Subcutaneous abdominal adipose tissue (tissue), 5 donors: ENCODE measurements at regions not wholly inside any gene's neighbourhood (a gene's known extent, or its start where the extent isn't known, plus 50 kb on each side); places are given as distances from the start of the nearest gene placed in this dataset.

ENCODE experiments used
- H3K27ac ChIP-seq: one replicate; pipeline ENCODE4 v1.7.0; 2013; ENCODE audit warnings: low read depth, mild to moderate bottlenecking, inconsistent platforms, low read length, moderate library complexity
- H3K27me3 ChIP-seq, 5 donors: one replicate each; pipeline ENCODE4 v1.7.0; 2013; ENCODE audit warnings: low read length in 5 of 5, inconsistent platforms in 1 of 5; ENCODE audit not compliant: control insufficient read depth in 5 of 5, insufficient read depth in 4 of 5
- H3K36me3 ChIP-seq, 5 donors: one replicate each; pipeline ENCODE4 v1.7.0; 2013; ENCODE audit warnings: low read length in 5 of 5; ENCODE audit not compliant: control insufficient read depth in 5 of 5, insufficient read depth in 5 of 5
- H3K4me1 ChIP-seq, 5 donors: one replicate each; pipeline ENCODE4 v1.7.0; 2013; ENCODE audit warnings: low read length in 5 of 5, mild to moderate bottlenecking in 3 of 5, moderate library complexity in 1 of 5; ENCODE audit not compliant: control insufficient read depth in 5 of 5, insufficient read depth in 5 of 5
- H3K4me3 ChIP-seq, 5 donors: one replicate each; pipeline ENCODE4 v1.7.0; 2013; ENCODE audit warnings: low read length in 5 of 5, low read depth in 1 of 5
- H3K9ac ChIP-seq, 5 donors: one replicate each; pipeline ENCODE4 v1.7.0; 2013; ENCODE audit warnings: low read length in 5 of 5, mild to moderate bottlenecking in 4 of 5, moderate library complexity in 3 of 5
- H3K9me3 ChIP-seq, 5 donors: one replicate each; pipeline ENCODE4 v1.7.0; 2013; ENCODE audit warnings: low read length in 5 of 5; ENCODE audit not compliant: control insufficient read depth in 5 of 5
- donor health status: healthy.
- donor health status: healthy.
- donor health status: healthy.
- donor health status: healthy.
- donor health status: healthy.

DNA sequence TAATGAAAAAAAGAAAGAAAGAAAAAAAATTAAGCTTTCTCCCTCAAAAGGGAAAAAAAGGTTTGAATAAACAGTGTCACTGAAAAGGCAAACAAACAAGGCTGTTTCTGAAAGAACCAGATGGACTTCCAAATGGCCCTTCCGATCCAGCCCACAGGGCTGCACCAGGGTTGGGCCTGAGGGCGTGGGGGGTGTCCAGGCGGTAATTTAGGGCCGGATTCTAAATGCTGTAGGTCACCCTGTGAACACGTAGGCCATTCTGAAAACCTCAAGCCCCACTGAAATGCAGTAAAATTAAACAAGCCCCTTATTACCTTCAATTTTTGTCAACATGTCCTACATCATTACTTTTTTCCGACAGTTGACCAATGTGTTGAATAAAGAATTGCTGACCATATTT is 132.1 kb downstream of the HSD17B3 start:
- Histone ChIP-seq H3K36me3 (no peaks in the 10 kb centered on the region), H3K4me1 (no peaks in the 10 kb centered on the region), H3K4me3 (no peak overlapping the region), H3K9me3 (no peaks in the 10 kb centered on the region), H3K27ac (no peak overlapping the region), H3K9ac (no peak overlapping the region), H3K27me3 (peaks cover 0 to 7% (median 3%) of the 10 kb centered on the region in 5 donors)

DNA sequence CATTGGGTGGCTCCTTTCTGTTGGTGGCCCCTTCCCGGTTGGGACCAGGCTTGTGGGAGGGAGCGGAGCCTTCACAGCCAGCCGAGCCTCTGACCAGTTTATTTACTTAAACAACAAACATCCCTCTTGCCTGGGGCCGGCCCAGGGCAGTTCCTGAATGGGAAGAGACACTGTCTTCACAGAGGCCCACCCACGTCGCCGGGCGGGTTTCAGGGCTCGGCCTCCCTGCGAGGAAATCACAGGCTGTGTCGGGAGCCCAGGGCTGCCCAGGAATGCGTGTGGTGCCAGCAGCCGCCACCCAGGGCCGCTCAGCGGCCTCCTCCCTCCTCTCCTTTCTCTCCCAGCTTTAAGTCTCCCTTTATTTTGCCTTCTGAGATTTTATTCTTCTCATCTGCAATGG is 132.5 kb downstream of the HSD17B3 start:
- Histone ChIP-seq H3K9me3 (no peaks in the 10 kb centered on the region), H3K4me3 (no peak overlapping the region), H3K36me3 (no peaks in the 10 kb centered on the region), H3K27ac (no peak overlapping the region), H3K4me1 (no peaks in the 10 kb centered on the region), H3K9ac (no peak overlapping the region), H3K27me3 (peaks cover 0 to 7% (median 3%) of the 10 kb centered on the region in 5 donors)

DNA sequence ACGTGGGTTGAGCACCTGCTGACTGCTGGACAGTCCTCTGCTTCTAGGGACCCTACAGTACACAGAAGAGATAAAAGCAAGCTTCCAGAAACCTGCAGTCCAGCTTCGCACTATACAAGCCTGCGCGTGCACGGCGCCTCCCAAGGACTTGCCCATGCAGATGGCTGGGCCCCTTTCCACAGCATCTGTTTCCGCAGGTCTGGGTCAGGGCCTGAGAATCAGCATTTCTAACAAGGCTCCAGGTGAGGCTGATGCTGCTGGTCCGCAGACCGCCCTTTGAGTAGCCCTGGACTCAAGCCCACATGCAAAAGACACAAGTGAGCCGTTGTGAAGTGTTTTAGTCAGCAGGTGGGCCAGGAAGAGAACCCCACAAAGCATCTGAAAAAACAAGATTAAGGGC is 133.1 kb downstream of the HSD17B3 start:
- Histone ChIP-seq H3K27ac (no peak overlapping the region), H3K4me3 (no peak overlapping the region), H3K9me3 (no peaks in the 10 kb centered on the region), H3K36me3 (no peaks in the 10 kb centered on the region), H3K4me1 (no peaks in the 10 kb centered on the region), H3K27me3 (peaks cover 0 to 7% (median 3%) of the 10 kb centered on the region in 5 donors), H3K9ac (no peak overlapping the region)

DNA sequence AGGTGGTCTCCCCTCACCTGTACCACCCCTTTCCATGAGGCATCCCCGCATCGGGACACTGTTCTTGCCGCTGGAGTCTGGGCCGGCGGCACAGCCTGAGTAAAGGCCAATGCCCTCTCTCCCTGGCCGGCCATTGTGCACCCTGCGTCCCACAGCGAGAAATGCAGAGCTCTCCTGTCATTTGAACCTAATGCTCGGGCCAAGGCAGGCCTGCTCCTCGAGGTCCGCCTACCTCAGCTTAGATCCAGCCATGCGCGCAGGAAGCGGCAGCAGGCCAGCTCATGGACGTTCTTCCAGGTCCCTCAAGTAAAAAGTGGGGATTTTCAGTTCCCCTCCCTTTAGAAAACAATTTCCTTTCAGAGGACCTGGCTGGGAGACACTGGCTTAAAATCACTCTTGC is 135.0 kb downstream of the HSD17B3 start:
- Histone ChIP-seq H3K4me1 (peaks cover 0 to 4% (median 0%) of the 10 kb centered on the region in 5 donors), H3K4me3 (no peak overlapping the region), H3K9me3 (no peaks in the 10 kb centered on the region), H3K9ac (no peak overlapping the region), H3K27ac (no peak overlapping the region), H3K27me3 (peaks cover 0 to 2% (median 0%) of the 10 kb centered on the region in 5 donors), H3K36me3 (no peaks in the 10 kb centered on the region)

DNA sequence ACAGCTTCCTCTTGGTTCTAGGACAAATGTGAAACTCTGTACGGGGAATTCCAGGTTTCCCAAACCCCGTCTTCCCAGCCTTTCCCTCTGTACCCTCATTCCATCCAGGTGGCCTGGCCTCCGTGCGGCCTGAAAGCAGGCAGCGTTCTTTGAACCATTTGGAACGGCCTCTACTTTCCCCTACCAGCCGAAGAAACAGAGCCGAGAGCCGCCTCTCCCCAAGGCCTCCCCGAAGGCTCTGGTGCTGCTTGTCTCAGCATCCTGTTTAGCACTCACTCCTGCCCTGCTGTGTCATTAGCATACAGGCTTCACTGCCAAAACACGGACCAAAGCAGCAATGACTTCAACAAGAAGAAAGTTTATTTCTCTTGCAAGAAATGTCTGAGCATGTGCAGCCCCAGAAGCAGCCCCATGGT is 137.7 kb downstream of the HSD17B3 start:
- peaks cover 0 to 2% (median 0%) of the 10 kb centered on the region in 5 donors for H3K27me3 ChIP-seq
- no peak overlapping the region for H3K9ac ChIP-seq
- H3K27ac ChIP-seq, result no peak overlapping the region
- H3K4me3 ChIP-seq, result no peak overlapping the region
- H3K36me3 ChIP-seq, result no peaks in the 10 kb centered on the region
- peaks cover 0 to 6% (median 3%) of the 10 kb centered on the region in 5 donors for H3K4me1 ChIP-seq
- H3K9me3 ChIP-seq, result peaks cover 2 to 14% (median 7%) of the 10 kb centered on the region in 5 donors

DNA sequence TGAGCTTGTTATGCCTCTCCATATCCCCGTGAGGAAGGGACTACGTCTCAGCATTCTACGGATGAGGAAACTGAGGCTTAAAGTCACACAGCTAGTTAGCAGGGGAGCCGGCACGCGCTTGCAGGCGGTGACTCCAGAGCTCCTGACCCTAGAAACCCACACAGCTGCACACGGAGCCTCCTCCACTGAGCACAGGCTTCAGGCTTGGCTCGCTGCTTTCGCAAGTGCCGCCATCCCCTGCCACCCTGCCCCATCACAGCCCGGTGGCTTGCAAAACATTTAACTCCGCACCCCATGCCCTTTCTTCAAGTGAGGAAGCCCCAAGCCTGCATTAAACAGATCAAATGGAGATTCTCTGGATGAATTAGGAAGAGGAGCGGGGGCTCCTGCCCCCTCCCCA is 138.3 kb downstream of the HSD17B3 start:
- Histone ChIP-seq H3K27me3 (peaks cover 0 to 2% (median 0%) of the 10 kb centered on the region in 5 donors), H3K27ac (no peak overlapping the region), H3K9me3 (peaks cover 2 to 14% (median 7%) of the 10 kb centered on the region in 5 donors), H3K36me3 (no peaks in the 10 kb centered on the region), H3K4me1 (peaks cover 0 to 10% (median 3%) of the 10 kb centered on the region in 5 donors), H3K4me3 (no peak overlapping the region), H3K9ac (no peak overlapping the region)

DNA sequence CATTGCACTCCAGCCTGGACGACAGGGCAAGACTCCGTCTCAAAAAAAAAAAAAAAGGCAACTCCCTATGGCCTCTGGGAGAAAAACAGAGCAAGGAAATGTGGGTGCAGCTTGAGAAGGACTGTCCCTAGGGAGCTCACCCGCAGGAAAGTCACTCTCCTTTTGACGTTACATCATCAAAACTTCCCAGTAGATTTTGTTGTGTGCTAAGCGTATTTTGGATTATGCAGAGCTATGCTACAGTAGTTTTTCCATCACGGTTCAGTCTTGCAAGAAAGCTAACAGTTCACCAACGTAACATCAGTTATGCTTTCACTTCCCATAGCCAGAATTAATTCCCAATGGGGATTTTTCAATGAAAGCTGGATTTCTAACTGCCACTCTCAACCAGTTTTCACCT is 138.8 kb downstream of the HSD17B3 start:
- peaks cover 2 to 14% (median 7%) of the 10 kb centered on the region in 5 donors for H3K9me3 ChIP-seq
- peaks cover 0 to 14% (median 3%) of the 10 kb centered on the region in 5 donors for H3K4me1 ChIP-seq
- H3K9ac ChIP-seq, result no peak overlapping the region
- no peak overlapping the region for H3K27ac ChIP-seq
- no peak overlapping the region for H3K4me3 ChIP-seq
- no peaks in the 10 kb centered on the region for H3K36me3 ChIP-seq
- H3K27me3 ChIP-seq, result peaks cover 0 to 2% (median 0%) of the 10 kb centered on the region in 5 donors

DNA sequence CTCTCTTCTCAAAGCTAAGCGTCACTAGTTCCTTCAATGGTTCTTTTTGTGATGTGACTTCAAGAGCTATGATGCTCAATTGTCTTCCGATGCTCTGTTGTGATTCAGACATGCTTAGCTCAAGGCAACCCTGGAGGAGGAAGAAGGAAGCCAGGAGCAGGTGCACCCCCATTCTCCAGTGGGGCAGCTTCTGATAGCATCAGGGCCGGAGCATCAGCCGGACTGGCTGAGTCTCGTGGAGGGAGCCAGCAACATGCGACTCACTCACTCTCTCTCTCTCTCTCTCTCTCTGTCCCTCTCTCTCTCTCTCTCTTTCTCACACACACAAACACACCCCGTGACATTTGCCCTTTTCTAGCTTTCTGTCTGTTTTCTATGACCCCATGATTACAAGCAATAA is 140.2 kb downstream of the HSD17B3 start:
- peaks cover 2 to 14% (median 7%) of the 10 kb centered on the region in 5 donors for H3K9me3 ChIP-seq
- no peak overlapping the region for H3K27ac ChIP-seq
- peaks cover 0 to 17% (median 9%) of the 10 kb centered on the region in 5 donors for H3K4me1 ChIP-seq
- no peaks in the 10 kb centered on the region for H3K36me3 ChIP-seq
- peaks cover 0 to 2% (median 0%) of the 10 kb centered on the region in 5 donors for H3K27me3 ChIP-seq
- H3K9ac ChIP-seq, result no peak overlapping the region
- no peak overlapping the region for H3K4me3 ChIP-seq

DNA sequence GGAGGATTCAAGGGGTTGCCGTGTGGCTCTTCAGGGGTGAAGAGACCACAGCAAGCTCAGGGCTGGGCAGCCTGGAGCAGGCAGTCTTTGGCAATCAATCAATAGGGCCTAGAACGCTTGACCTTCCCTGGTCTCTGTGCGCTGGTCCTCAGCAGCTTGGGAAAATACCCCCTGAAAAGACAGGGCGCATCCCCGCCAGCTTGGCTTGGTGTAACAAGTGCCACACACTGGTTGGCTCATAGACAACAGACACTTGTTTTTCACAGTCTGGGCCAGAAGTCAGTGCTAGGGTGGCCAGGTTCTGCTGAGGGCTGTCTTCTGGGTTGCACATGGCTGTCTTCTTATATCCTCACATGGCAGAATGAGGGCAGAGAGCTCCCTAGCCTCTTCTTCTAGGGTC is 141.1 kb downstream of the HSD17B3 start:
- H3K27ac ChIP-seq, result no peak overlapping the region
- no peak overlapping the region for H3K9ac ChIP-seq
- H3K36me3 ChIP-seq, result no peaks in the 10 kb centered on the region
- peaks cover 0 to 25% (median 13%) of the 10 kb centered on the region in 5 donors for H3K4me1 ChIP-seq
- peaks cover 2 to 14% (median 7%) of the 10 kb centered on the region in 5 donors for H3K9me3 ChIP-seq
- no peak overlapping the region for H3K4me3 ChIP-seq
- H3K27me3 ChIP-seq, result peaks cover 0 to 2% (median 0%) of the 10 kb centered on the region in 5 donors

DNA sequence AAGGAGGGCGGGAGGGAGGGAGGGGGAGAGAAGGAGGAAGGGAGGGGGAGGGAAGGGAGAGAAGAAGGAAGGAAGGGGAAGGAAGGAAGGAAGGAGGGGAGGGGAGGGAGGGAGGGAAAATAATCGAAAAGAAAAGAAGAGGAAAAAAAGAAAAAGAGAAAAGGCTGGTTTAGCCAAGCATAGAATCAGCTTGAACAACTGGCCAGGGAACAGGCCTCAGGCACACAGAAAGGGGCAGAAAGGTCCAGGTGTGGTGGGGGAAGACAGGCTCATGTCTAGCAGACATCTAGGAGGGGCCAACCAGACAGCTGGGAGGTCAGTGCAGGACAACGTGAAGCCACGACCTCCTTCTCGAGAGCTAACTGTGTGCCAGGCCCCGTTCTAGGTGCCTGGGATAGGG is 141.8 kb downstream of the HSD17B3 start:
- Histone ChIP-seq H3K27ac (no peak overlapping the region), H3K4me1 (peaks cover 0 to 28% (median 13%) of the 10 kb centered on the region in 5 donors), H3K27me3 (peaks cover 0 to 2% (median 0%) of the 10 kb centered on the region in 5 donors), H3K9me3 (peaks cover 2 to 14% (median 7%) of the 10 kb centered on the region in 5 donors), H3K9ac (no peak overlapping the region), H3K36me3 (no peaks in the 10 kb centered on the region), H3K4me3 (no peak overlapping the region)
